ENCODE measurements at regions not wholly inside any gene's neighbourhood (a gene's known extent, or its start where the extent isn't known, plus 50 kb on each side); places are given as distances from the start of the nearest gene placed in this dataset.

GRCh38 chr6:43966374-43966658 lies 160.9 kb downstream of the MRPL14 start:
- no peak for TF ChIP-seq CTCF (IDR thresholded peaks at IDR 0.05)
- no peak for TF ChIP-seq POLR2A (IDR thresholded peaks at IDR 0.05)
